Ovary (tissue), 7 donors: ENCODE measurements at regions not wholly inside any gene's neighbourhood (a gene's known extent, or its start where the extent isn't known, plus 50 kb on each side); places are given as distances from the start of the nearest gene placed in this dataset.

Experiments used
- DNase-seq, 5 donors: peaks; one replicate each; pipeline ENCODE4 v3.0.0-alpha.2; 2019 to 2020
- H3K27ac ChIP-seq, 2 donors: fragments of 200-600 bp; one replicate each; pipeline versions ENCODE4 v1.5.1 to v1.8.0; 2019 to 2022
- H3K27me3 ChIP-seq: fragments of 200-600 bp; one replicate; pipeline ENCODE4 v1.8.0; 2022
- H3K36me3 ChIP-seq: fragments of 200-600 bp; sonication (generic); one replicate; pipeline ENCODE4 v1.5.1; 2019
- H3K4me1 ChIP-seq: one replicate; pipeline ENCODE4 v1.8.1; 2013; ENCODE audit warnings: mild to moderate bottlenecking, moderate library complexity; ENCODE audit not compliant: insufficient read depth
- H3K4me3 ChIP-seq: fragments of 200-600 bp; sonication (generic); one replicate; pipeline ENCODE4 v1.5.1; 2017
- H3K9me3 ChIP-seq, 2 donors: fragments of 200-600 bp in 1 of 2; sonication (generic) in 1 of 2; one replicate each; pipeline versions ENCODE4 v1.5.1 to v1.8.1; 2013 to 2019; ENCODE audit warnings: mild to moderate bottlenecking in 1 of 2, moderate library complexity in 1 of 2
- EP300 ChIP-seq: sonication (generic); formaldehyde crosslinking; IDR thresholded peaks from one replicate; pipeline ENCODE4 v1.6.1; 2017; ENCODE audit warnings: antibody characterized with exemption
- POLR2A ChIP-seq: fragments of 450-650 bp; IDR thresholded peaks from one replicate; pipeline ENCODE4 v1.6.1; 2017; ENCODE audit warnings: antibody characterized with exemption, mild to moderate bottlenecking, moderate library complexity
- whole genome bisulfite sequencing, 3 donors: extraction: QIAGEN DNeasy Blood & Tissue Kit in 1 of 3; methylation state at CpG; one replicate each; pipeline versions ENCODE4 v1.1.5 to v1.1.7; 2013 to 2017; 5-methylcytosine and 5-hydroxymethylcytosine counted together
- intact Hi-C, 4 donors: fragments of 100-400 bp; cut with DNase I; formaldehyde crosslinking; loops; one replicate each; pipeline versions ENCODE4 v1.11.0 to v1.15.1; 2022 to 2023
- TF ChIP-seq, protein P1 (sequence below), 3 donors: fragments of 450-650 bp in 2 of 3; fragments of 200-600 bp in 1 of 3; IDR thresholded peaks; one replicate each; pipeline versions ENCODE4 v1.5.1 to v1.8.0; 2016 to 2022; ENCODE audit warnings: antibody characterized with exemption in 3 of 3, mild to moderate bottlenecking in 1 of 3
- donor health status: DM: no; HTN: no; CAD: no; lungs with moderate emphysema.
- donor health status: DM: no; HTN: no; CAD: no.
- donor health status: Bipolar disorder and iron deficiency.
- donor health status: DM: no; HTN: no; CAD: no.
- donor health status: DM: yes; HTN: yes; CAD: no.

DNA sequence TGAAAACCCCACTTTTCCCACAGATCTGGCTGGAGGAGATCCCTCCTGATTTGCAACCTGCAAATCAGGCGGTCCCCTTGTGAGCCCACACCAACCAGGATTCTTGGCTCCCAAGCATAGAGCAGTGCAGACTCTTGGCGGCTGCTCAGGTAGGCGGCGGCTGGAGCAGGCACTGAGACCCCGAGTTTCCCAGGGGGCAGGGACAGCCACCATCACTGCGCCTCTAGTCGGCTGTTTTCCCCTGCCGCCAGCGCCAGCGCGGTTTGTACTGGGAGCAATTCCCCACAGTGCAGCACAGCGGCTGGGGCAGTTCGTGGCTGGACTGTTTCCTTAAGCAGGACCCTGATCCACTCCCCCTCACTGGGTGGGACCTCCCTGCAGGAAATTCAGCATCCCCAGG is 323.3 kb downstream of the TRIB2 start:
- Histone ChIP-seq H3K9me3 (no peaks in the 10 kb centered on the region), H3K36me3 (no peaks in the 10 kb centered on the region), H3K27ac (no peak overlapping the region), H3K4me1 (no peaks in the 10 kb centered on the region), H3K4me3 (no peak overlapping the region), H3K27me3 (no peaks in the 10 kb centered on the region)
- DNase-seq, result no peak
- TF ChIP-seq, protein P1, sequence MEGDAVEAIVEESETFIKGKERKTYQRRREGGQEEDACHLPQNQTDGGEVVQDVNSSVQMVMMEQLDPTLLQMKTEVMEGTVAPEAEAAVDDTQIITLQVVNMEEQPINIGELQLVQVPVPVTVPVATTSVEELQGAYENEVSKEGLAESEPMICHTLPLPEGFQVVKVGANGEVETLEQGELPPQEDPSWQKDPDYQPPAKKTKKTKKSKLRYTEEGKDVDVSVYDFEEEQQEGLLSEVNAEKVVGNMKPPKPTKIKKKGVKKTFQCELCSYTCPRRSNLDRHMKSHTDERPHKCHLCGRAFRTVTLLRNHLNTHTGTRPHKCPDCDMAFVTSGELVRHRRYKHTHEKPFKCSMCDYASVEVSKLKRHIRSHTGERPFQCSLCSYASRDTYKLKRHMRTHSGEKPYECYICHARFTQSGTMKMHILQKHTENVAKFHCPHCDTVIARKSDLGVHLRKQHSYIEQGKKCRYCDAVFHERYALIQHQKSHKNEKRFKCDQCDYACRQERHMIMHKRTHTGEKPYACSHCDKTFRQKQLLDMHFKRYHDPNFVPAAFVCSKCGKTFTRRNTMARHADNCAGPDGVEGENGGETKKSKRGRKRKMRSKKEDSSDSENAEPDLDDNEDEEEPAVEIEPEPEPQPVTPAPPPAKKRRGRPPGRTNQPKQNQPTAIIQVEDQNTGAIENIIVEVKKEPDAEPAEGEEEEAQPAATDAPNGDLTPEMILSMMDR (IDR thresholded peaks at IDR 0.05), result no peak
- TF ChIP-seq POLR2A (no peak), EP300 (no peak)
- 72 to 86% (median 83%) methylated on average over 13 of the region's 13 CpGs for WGBS, 3 donors
- intact Hi-C loops, result no loop called here

DNA sequence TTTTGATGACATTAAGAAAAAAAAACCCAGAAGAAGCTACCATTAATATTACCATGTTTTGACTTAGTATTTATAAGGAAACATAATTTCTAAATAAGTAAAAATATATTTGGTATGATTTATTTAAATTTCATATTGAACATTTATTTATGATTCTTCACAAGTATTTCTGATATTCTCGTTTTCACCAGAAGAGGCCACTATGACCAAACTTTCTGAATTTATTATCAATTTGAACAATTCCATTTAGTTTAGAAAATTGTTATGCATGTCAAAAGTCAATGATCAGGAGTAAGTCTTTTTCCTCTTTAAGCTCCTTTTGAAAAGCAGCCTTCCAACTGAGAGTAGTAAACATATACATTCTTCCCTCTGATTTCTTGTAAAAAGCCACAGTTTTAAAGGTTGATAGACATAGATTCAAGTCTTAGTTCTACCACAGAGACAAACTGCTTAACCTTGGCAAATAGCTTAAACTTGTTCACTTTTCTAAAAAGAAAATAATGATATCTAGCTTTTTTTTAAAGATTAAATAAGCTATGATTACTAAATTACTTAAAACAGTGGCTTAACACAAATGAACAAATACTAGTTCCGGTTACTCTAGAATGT is 329.9 kb downstream of the TRIB2 start:
- Histone ChIP-seq H3K27me3 (no peaks in the 10 kb centered on the region), H3K36me3 (no peaks in the 10 kb centered on the region), H3K9me3 (no peaks in the 10 kb centered on the region), H3K4me1 (no peaks in the 10 kb centered on the region), H3K4me3 (no peak overlapping the region), H3K27ac (no peak overlapping the region)
- TF ChIP-seq, protein P1 (IDR thresholded peaks at IDR 0.05), result no peak
- no peak for TF ChIP-seq POLR2A
- TF ChIP-seq EP300, result no peak
- DNase-seq, result no peak
- intact Hi-C loops, result no loop called here
- whole genome bisulfite sequencing, 3 donors, result 44 to 48% (median 47%) methylated on average over 2 of the region's 2 CpGs

DNA sequence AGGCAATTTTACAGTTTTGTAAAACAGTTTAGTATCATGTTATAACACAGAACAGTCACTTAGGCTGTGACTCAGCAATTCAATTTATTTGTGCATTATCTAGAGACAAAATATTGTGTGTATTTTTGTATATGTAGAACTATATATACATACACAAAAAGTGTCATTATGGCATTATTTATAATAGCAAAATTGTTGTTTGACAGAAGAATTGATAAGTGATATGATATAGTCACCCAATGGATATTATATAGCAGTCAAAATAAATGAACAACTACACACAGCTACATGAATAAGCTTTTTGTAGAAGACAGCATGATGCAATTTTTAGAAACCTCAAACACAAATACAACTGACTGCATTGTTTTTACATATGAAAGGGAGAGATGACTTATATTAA is 334.0 kb downstream of the TRIB2 start:
- no peak overlapping the region for H3K4me3 ChIP-seq
- no peak for DNase-seq
- no peaks in the 10 kb centered on the region for H3K27me3 ChIP-seq
- H3K36me3 ChIP-seq, result no peaks in the 10 kb centered on the region
- intact Hi-C loops, result no loop called here
- TF ChIP-seq, protein P1 (IDR thresholded peaks at IDR 0.05), result no peak
- TF ChIP-seq EP300, result no peak
- TF ChIP-seq POLR2A, result no peak
- no peak overlapping the region for H3K27ac ChIP-seq
- H3K4me1 ChIP-seq, result no peaks in the 10 kb centered on the region
- H3K9me3 ChIP-seq, result no peaks in the 10 kb centered on the region

DNA sequence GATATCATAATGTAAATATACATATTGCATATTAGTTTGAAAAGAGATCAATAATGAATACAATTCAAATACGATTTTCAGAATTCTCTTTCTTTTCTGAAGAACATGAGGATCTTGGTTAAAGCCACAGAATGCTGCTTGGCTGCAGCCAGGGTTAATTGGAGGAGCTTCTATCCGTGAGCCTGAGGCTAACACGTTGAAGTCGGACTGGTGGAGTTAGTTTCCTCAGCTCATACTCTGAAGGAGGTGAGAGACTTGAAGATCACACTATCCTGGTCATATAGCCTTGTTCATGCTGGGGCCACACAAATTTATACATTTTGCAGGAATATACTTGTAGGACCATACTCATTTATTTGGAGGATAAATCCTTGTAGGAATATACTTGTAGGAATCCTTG is 335.8 kb downstream of the TRIB2 start:
- intact Hi-C loops, result no loop called here
- no peak overlapping the region for H3K4me3 ChIP-seq
- no peaks in the 10 kb centered on the region for H3K27me3 ChIP-seq
- no peak for DNase-seq
- 46 to 62% (median 48%) methylated on average over 4 of the region's 4 CpGs for WGBS, 3 donors
- no peak for TF ChIP-seq EP300
- TF ChIP-seq POLR2A, result no peak
- TF ChIP-seq, protein P1 (IDR thresholded peaks at IDR 0.05), result no peak
- no peaks in the 10 kb centered on the region for H3K4me1 ChIP-seq
- no peaks in the 10 kb centered on the region for H3K9me3 ChIP-seq
- no peak overlapping the region for H3K27ac ChIP-seq
- H3K36me3 ChIP-seq, result no peaks in the 10 kb centered on the region
